ENCODE measurements at regions not wholly inside any gene's neighbourhood (a gene's known extent, or its start where the extent isn't known, plus 50 kb on each side); places are given as distances from the start of the nearest gene placed in this dataset.

- TF ChIP-seq CTCF (IDR thresholded peaks at IDR 0.05; ENCODE audit: low read length) (no peak), EZH2 (optimal IDR thresholded peaks at IDR 0.05; ENCODE audit: low read depth, low read length) (no peak)
Measured at GRCh38 chr1:188660572-188660971, 1817.1 kb downstream of the BRINP3 start.

All from MM.1S (cell line).